AG08396 (cell line): ENCODE measurements at regions not wholly inside any gene's neighbourhood (a gene's known extent, or its start where the extent isn't known, plus 50 kb on each side); places are given as distances from the start of the nearest gene placed in this dataset.

ENCODE experiments used
- DNase-seq: peaks from one replicate; pipeline ENCODE4 v3.0.0; 2012; ENCODE audit warnings: low spot score, mixed read lengths

DNA sequence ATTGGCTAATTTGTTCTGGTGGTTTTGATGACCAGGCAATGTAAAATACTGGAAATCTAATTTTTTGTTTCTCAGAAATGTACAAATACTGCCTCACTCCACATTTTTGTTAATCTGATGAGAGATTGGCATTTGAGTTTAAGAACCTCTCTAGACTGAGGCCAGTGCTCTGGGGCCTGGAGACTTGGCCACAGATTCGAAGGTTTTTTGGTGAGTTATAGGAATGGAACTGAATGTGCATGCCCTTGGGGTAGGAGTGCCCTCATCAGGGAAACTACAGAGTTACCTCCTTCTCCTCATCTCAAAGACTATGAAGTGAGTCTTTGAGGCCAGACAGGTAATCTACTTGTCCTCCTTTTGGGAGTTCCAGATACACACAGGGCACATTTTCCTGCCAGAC lies 347.9 kb downstream of the LTN1 start:
- no peak for DNase-seq

DNA sequence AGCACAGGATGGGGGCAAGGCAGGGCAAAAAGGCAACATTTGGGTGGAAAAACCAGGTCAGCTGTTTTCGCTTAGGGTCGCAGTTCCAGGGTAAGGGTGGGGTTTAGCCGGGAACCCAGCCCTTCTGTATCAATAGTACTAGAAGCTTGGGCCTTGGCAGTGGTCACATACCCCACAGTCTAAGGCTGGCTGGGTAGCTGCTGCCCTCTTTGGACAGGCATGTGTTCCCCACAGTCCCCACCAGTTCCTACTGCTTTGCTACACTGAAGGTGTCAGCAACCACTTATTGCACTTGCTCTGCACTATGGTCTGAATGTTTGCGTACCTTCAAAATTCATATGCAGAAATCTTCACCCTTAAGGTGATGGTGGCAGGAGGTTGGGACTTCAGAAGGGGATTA lies 349.8 kb downstream of the LTN1 start:
- no peak for DNase-seq

DNA sequence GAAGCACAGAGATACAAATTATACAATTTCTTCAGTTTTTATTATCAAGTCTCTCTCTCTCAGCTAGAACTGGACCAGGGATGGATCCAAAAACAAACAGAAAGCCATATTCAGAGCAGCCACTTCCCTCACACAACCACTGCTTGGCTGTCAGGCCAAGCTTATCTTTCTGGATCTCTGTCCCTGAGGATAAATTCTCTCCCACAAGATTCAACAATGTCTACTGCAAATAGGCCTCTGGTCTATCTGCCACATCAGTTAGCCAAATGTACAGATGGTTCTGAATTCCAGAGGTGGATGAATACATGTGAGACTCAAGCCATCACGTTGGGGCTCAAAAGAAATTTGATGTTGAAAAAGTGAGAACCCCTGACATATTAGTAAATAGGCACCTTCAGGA lies 350.9 kb downstream of the LTN1 start:
- DNase-seq: no peak

DNA sequence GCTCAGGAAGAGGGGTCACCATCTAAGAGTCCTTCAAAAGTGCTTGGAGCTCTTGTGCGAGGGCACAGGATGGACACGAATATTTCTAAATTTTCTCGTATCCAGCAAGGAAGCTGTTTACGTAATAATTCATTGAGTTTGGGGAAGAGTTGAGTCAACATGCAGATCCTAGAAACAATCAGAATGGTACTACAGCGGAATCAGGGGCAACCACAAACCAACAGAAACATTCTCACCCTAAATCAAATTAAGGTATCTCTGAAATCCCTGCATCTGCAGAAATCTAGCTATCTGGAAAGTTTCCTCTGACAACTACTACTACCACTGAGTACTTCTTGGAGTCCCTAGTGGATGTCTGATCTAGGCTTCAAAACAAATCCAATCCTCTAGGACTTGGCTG lies 352.4 kb downstream of the LTN1 start:
- DNase-seq: no peak

DNA sequence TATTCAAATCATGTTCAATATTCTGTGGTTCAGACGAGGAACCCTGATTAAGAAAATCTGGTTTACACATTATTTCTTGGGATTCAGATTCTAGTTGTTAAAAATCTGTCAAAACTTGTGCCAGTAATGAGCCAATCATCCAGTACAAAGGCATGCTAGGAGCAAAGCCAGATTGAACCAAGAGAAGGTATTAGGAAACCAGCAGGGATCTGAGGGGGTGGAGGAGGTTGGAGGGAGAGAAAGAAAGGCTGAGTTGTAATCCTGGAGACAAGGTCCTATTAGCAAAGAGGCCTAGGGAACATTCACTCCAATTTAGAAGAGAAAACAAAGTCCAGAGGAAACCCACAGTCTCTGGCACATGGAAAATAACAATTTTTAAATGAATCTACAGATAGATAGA lies 352.9 kb downstream of the LTN1 start:
- DNase-seq: no peak

DNA sequence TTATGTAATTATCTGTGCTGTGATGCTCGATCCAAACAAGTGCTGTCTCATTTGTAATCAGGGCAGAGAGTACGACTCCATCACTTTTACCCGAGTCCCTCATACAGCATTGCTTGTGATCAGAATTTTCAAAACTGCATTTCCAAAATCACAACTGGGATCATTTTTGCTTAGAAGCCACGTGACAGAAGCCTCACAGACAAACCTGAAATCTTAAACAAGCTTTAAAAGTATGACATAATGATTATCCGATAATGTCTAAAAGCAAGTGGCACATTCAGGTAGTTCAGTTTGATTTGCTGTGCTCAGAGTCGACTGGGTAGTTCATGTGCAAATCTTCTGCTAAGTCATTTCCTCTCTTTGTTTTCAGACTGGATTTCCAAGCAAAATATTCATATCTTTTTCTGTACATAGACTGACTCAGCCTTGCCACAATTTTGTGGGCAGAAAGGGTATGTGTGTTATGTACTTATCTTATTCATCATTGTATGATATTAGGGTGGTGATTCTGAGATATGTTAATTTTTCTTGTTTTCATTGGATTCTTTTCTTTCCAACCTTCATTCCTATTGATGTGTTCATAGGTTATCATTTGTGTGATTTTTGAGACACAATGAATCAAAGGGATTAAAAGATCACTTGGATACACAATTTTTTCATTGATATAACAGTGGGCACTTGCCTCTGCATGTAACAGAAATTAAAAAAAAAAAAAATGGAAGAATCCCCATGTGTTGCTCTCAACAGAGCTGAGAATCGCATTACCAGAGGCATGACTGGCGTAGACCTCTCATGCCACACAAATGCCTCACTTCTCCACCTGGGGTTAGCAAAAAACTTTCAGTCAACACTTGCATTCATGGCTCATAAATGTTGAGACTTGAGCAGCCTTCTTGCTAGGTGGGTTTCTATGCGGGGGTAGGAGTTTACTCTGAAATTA lies 355.7 kb downstream of the LTN1 start:
- DNase-seq: peak; percentile 17

DNA sequence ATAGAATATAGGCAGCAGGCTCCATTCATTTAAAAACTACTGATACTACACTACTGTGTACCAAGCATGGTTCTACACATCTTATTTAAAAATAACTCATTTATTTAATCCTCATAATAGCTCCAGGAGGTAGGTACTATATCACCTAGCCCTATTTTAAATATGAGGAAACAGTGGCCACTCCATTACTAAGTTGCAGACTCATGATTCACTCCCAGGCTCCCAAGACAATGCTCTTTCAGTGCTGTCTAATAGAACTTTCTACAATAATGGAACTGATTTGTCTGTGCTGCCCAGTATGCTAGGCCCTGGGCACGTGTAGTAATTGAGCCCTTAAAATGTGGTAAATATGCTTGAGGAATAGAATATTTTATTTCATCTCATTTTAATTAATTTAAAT lies 357.1 kb downstream of the LTN1 start:
- DNase-seq: no peak

DNA sequence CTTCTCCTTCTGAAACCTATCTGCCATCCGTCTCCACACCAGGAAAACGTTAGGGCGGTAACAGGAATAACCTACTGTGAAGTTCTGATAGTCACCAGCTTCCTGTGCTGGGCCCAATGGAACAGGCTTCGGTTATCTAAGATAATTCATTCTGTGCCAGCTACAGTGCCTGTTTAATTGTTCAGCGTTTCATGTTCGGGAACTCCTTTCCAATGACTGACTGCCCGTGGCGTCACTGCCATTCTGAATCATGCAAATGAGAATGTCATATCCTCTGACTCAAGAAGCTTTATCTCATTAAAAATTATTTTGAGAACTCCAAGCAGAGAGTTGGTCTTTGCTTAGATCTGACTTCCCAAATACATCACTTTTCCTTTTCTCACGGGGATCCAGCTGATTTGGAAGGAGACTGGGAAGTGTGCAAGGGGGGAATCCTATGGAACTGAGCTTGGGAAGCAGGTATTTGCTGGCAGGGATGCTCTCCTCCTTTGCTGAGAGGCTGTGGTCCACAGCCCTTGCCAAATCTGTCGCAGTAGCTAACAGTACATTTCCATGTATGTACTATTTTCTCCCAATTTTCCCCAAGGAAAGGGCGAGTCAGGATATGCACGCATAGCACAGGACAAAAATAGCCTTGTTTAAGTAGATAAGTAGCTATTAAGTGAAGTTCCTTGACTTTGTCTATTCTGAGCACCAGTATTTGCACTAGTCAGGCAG lies 358.7 kb downstream of the LTN1 start:
- DNase-seq: no peak

DNA sequence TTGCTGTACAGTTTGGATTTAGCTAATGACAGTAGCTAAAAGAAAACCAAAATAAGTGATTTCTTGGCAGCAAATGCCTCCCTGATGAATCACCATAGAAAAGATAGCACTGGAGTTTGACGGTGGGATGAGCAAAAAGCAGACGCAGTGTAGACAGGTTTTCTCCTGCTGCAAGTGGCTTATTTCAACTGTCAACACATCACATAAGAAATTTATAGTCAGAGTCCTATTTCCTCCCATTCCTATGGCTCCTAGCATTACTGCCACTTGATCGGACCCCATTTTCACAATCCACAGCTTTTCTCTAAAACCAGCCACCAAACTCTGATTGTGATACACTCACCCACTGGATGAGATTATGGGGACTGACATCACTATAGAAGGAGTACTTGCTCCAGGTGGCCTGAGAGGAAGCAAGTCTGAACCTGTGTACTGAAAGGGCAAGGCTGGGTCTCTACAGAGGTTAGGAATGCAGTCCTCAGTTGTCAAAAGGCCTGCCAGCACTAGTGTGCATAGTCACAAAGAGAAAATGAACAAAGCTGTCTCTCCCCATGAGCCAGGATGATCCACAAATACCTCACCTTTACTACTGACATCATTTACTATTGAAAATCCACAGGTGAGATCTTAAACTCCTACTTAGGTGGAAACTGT lies 359.8 kb downstream of the LTN1 start:
- DNase-seq: peak; percentile 18

DNA sequence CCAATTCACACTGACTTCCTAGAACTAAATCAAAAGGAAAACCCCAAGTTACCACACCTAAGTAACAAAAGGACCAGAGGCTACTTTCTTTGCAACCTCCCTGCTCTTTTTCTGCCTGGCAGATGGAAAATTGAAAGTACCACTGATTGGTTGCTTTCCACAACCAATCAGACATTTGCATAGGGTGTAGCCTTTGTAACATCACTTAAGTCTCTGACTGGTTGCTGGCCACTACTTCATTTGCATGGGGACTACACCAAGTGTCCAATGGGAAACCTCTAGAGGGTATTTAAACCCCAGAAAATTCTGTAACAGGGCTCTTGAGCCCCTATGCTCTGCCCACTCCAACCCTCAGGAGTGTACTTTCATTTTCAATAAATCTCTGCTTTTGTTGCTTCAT lies 365.0 kb downstream of the LTN1 start:
- no peak for DNase-seq

DNA sequence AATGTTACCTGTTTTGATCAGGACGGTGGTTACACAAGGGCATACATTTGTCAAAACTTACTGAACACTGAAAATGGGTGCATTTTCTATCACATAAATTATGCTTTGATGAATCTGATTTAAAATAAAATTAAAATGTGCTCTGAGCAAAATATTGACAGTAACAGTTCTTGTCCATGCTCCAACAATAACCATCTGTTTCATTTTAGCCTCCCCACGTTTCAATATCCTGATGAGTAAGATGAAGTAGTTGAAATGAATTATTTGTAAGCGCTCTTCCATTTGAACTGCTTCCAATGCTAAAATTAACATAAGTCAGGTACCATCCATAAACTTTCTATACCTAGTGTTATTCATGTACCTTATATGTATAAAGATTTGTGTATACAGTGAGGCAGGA lies 365.4 kb downstream of the LTN1 start:
- no peak for DNase-seq

DNA sequence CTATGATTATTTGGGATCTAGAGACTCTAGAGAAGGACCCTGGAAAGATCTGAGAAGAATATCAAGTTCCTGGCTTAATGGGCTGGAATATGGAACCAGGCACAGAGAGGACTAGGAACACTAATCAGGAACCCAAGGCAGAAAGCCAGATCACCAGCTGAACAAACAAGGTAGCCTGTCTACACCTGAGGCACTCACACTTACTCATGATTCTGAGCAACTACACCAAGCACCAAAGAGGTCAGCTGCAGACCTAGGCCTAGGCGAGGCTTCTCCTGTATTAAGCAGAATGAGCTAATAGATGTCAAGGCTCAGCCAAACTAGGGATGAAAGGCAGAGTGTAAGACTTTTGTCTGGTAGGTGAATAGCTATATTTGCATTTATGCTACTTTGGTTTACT lies 368.1 kb downstream of the LTN1 start:
- DNase-seq: no peak

DNA sequence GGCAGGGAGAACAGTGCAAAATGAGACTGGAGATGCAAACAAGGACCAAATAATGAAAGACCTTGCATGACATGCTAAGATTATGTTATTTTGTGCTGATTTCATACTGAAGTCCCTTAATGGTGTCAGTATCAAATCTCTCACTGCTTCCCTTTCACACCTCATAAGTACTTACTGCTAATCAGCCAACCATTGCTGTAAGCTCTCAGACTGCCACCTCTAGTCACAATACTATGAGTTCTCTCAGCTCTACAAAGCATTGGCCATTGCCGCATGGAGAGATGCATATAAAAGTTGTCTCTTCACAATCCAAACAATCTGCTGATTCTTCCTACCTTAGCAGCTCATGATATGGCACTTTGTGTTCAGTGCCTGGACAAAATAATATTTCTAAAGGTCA lies 375.4 kb downstream of the LTN1 start:
- no peak for DNase-seq

DNA sequence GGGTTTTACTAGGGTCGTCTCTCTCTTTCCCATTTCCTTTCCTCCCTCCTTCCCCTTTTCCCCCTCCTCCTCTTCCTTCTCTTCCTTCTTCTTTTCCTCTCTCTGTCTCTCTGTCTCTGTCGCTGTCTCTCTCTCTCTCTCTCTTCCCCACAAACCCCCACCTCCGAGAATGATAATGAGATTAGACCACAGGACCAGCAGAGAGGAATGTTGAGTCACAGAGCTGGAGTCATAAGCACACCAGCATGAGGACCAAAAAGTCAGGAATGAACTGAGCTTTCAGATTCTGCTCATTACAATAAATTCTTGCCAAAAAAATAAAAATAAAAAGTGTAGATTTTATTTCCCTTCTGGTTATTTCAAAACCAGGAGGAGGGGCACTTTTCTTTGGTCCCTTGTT lies 377.4 kb downstream of the LTN1 start:
- peak; percentile 53 for DNase-seq

DNA sequence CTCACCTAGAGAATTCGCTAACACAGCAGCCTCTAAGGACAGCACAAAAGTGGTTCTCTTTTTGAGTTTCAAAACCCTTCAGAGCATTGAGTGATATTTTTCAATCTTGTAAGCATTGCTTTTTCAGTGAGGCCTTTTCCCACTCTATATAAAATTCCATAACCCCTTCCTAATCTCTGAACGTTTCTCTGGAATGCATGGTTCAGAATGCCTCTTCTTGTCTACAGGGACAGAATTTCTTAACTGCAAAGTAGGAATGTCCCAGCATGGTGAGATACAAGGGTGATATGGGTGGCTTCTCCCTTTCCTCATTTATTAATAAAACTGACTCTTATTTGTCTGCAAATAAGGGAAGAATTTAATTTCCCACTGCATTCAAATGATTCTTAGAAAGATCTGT lies 377.9 kb downstream of the LTN1 start:
- DNase-seq: no peak

DNA sequence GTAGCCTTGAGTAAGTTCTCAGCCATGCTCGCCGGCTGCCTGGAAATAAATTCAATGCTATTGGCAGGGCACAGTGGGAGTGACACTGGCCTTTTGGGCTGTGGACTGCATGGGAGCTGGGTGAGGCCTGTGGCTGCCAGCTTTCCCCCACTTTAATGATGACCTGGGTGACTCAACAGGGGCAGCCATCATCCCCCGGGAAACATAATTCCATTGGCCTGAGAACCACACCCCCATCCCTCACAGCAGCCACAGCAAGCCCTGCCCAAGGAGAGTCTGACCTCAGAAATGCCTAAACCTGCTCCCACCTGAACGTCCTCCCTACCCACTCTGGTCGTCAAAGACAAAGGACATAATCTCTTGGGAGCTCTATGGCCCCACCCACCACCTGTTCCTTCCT lies 384.0 kb downstream of the LTN1 start:
- DNase-seq: no peak

DNA sequence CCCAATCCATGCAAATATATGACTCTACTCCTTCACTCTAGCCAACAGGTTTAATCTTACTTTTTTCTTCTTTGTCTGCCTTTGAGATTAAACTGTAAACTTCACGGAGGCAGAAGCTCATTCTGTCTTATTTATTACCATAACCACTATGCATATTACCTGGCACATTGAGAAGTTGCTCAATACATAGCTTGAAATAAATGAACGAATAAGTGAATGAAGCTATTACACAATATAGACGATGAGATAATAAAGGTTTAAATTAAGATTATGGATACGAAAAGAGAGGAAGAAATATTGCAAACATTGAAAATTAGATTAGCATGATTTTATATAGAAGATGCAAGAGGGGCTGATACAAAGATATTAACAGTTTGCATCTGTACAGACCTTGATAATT lies 385.1 kb downstream of the LTN1 start:
- DNase-seq: no peak

DNA sequence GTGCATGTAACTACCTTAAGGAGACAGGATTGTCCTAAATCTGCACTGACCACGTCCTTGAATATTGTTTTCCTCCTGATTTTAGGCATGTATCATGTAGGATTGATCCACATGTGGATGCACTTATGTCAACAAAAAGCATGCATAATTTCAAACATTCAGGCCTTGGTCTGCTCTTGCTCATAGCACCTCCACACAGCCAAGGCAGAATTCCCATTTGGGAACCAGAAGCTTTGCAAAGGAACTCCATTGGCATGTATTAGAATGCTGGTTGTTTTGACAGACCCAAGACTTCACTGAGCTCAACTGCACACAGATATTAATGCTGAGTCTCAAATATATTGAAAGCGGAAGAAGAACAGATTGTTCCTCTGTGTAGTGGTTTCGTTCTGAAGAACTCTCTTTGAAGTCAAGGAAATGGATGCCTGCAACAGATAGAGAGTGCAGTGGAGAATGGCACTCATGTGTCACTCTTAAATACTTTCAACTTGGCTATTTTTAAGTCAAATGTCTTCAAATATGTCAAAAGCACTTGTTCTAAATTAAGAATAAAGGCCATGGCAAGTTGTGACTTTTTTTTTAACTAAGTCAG lies 387.6 kb downstream of the LTN1 start:
- DNase-seq: no peak

DNA sequence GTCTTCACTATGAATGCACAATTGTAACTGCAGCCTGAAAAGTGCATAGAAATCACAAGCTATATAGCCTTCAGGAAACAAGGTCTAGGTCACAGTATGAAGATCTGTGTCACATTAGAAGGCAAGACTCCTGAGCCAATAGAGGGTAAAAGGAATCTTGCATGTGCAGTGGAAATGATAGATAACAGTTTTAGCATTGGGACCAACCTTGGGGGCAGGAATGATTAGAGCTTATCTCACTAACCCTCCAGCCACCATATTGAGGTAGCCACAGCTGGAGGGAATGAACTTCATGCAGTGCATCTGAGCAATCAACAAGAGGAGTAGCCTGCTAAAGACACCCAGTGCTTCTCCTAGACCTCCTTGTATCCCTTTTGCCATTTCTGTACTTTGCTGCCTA lies 390.1 kb downstream of the LTN1 start:
- DNase-seq: no peak

DNA sequence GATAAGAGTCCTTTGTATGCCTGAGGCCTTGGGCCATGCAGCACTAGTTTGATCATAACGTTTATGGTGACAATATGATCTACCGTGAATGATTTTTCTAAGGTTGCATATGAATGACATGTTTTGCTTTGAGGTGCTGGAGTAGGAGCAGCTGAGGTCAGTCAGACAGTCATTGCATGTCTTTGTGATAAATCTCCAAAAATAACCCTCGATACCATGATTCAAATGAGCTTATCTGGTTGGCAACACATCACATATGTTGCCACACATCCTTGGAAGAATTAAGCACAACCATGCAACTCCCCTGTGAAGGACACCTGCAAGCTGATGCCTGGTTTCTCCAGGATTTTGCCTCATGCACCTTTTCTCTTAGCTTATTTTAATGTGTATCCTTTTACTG lies 394.5 kb downstream of the LTN1 start:
- no peak for DNase-seq

DNA sequence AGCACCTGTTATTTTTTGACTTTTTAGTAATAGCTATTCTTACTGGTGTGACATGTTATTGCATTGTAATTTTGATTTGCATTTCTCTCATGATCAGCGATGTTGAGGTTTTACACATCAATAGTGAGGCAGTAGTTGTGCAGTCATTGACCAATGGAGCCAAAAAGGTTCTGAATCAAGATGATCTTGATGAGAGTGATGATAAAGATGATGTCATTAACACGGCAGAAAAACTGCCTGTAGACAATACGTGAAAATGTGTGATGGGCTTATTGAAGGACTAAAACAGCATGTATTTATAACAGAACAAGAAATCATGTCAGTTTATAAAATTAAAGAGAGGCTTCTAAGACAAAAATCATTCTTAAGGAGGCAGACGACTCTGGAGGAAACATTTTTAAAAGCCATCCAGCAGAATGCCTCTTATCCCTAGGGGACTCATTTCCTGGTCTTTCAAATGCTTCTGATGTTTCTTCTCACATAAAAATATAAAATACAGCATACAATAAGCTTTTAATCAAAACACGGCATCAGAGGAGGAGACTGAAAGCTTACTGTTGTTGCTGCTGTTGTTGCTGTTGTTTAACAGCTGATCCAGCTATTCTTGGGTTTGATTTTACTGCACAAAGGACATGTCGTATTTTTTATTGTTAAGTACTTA lies 400.3 kb downstream of the LTN1 start:
- no peak for DNase-seq

DNA sequence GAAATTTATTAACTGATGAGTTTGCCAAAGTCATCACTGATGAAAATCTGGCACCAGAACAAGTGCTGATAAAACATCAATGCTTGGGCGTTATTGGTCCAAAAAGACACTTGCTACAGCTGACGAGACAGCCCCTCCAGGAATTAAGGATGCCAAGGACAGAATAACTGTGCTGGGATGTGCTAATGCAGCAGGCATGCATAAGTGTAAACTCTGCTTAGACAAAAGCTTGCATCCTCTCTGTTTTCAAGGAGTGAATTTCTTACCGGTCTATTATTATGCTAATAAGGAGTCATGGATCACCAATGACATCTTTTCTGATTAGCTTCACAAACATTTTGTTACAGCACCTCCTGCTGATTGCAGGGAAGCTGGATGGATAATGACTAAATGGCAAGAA lies 402.0 kb downstream of the LTN1 start:
- DNase-seq: no peak
